Activated CD8-positive, alpha-beta memory T cell treated with anti-CD3 and anti-CD28 coated beads, Interleukin-2, amount 10 ng/mL, durations not matched to agents 7 days and 5 days (primary cell): ENCODE measurements at regions not wholly inside any gene's neighbourhood (a gene's known extent, or its start where the extent isn't known, plus 50 kb on each side); places are given as distances from the start of the nearest gene placed in this dataset.
"Not testable (repeated sequence)": the region's sequence is repeated elsewhere in the genome, so short reads cannot be mapped to it uniquely, and the experiment has no call there.

Source experiments
- ATAC-seq: fragments of 150-1000 bp; cut with Tn5 transposase; one replicate; pipeline ENCODE4 v1.10.0; 2021; ENCODE audit warnings: moderate library complexity
- CTCF ChIA-PET: fragments of 350-600 bp; sonication (Branson Sonifier 250); formaldehyde crosslinking; loops from one replicate; lab custom pipeline; 2021; ENCODE audit warnings: antibody characterized with exemption; lab: Charles Lee
- DNase-seq: peaks from one replicate; pipeline ENCODE4 v3.0.0-alpha.2; 2020
- H3K27ac Mint-ChIP-seq: one replicate; pipeline ENCODE4 v1.8.0; 2021; ENCODE audit warnings: mild to moderate bottlenecking, mixed read lengths
- H3K27me3 Mint-ChIP-seq: one replicate; pipeline ENCODE4 v1.8.0; 2021; ENCODE audit warnings: mixed read lengths
- H3K36me3 Mint-ChIP-seq: one replicate; pipeline ENCODE4 v1.8.0; 2021; ENCODE audit warnings: mild to moderate bottlenecking, mixed read lengths
- H3K4me1 Mint-ChIP-seq: one replicate; pipeline ENCODE4 v1.8.0; 2021; ENCODE audit warnings: mixed read lengths
- H3K4me3 Mint-ChIP-seq: one replicate; pipeline ENCODE4 v1.8.0; 2021; ENCODE audit warnings: mild to moderate bottlenecking, moderate library complexity, mixed read lengths
- H3K9me3 Mint-ChIP-seq: one replicate; pipeline ENCODE4 v1.8.0; 2022; ENCODE audit warnings: low read depth, mixed read lengths

GRCh38 chr13:61600360-61601033 is 184.8 kb upstream of the PCDH20 start:
- Mint-ChIP-seq H3K4me3 (no peak overlapping the region), H3K9me3 (peaks cover 8% of the 10 kb centered on the region), H3K36me3 (no peaks in the 10 kb centered on the region), H3K27ac (no peak overlapping the region), H3K4me1 (no peaks in the 10 kb centered on the region), H3K27me3 (no peaks in the 10 kb centered on the region)
- CTCF ChIA-PET: no interaction called here
- ATAC-seq (no peak), DNase-seq (no peak)

GRCh38 chr13:61592489-61592888 is 176.8 kb upstream of the PCDH20 start:
- H3K4me1 Mint-ChIP-seq: no peaks in the 10 kb centered on the region
- no peaks in the 10 kb centered on the region for H3K9me3 Mint-ChIP-seq

GRCh38 chr13:61575973-61576372 is 160.3 kb upstream of the PCDH20 start:
- ATAC-seq (no peak), DNase-seq (no peak)
- Mint-ChIP-seq H3K4me1 (no peaks in the 10 kb centered on the region), H3K27ac (no peak overlapping the region), H3K36me3 (no peaks in the 10 kb centered on the region), H3K4me3 (no peak overlapping the region), H3K9me3 (peaks cover 11% of the 10 kb centered on the region), H3K27me3 (no peaks in the 10 kb centered on the region)
- CTCF ChIA-PET: no interaction called here

More at GRCh38 chr13:61592489-61592888, 176.8 kb upstream of the PCDH20 start:
- Mint-ChIP-seq H3K36me3 (no peaks in the 10 kb centered on the region), H3K27me3 (no peaks in the 10 kb centered on the region), H3K4me3 (no peak overlapping the region), H3K27ac (no peak overlapping the region)
- ATAC-seq (no peak), DNase-seq (no peak)
- CTCF ChIA-PET: no interaction called here

- H3K36me3 Mint-ChIP-seq: no peaks in the 10 kb centered on the region
- no peaks in the 10 kb centered on the region for H3K4me1 Mint-ChIP-seq
- CTCF ChIA-PET: no interaction called here
- DNase-seq: no peak
- no peak for ATAC-seq
- peaks cover 15% of the 10 kb centered on the region for H3K9me3 Mint-ChIP-seq
- H3K4me3 Mint-ChIP-seq: no peak overlapping the region
- no peak overlapping the region for H3K27ac Mint-ChIP-seq
- H3K27me3 Mint-ChIP-seq: no peaks in the 10 kb centered on the region
Observed at GRCh38 chr13:61563645-61564044, 148.0 kb upstream of the PCDH20 start.

- CTCF ChIA-PET: no interaction called here
- no peaks in the 10 kb centered on the region for H3K27me3 Mint-ChIP-seq
- H3K9me3 Mint-ChIP-seq: peaks cover 3% of the 10 kb centered on the region
- ATAC-seq: no peak
- no peaks in the 10 kb centered on the region for H3K36me3 Mint-ChIP-seq
- H3K27ac Mint-ChIP-seq: no peak overlapping the region
- no peak overlapping the region for H3K4me3 Mint-ChIP-seq
- no peaks in the 10 kb centered on the region for H3K4me1 Mint-ChIP-seq
- DNase-seq: no peak
Observed at GRCh38 chr13:61546911-61547310, 131.3 kb upstream of the PCDH20 start.

GRCh38 chr13:61546413-61546812 is 130.8 kb upstream of the PCDH20 start:
- DNase-seq: no peak
- Mint-ChIP-seq H3K27ac (no peak overlapping the region), H3K27me3 (no peaks in the 10 kb centered on the region), H3K9me3 (peaks cover 4% of the 10 kb centered on the region), H3K4me1 (no peaks in the 10 kb centered on the region), H3K36me3 (no peaks in the 10 kb centered on the region), H3K4me3 (no peak overlapping the region)
- CTCF ChIA-PET: no interaction called here
- no peak for ATAC-seq

GRCh38 chr13:61536433-61536832 is 120.8 kb upstream of the PCDH20 start:
- Mint-ChIP-seq H3K36me3 (no peaks in the 10 kb centered on the region), H3K9me3 (peaks cover 9% of the 10 kb centered on the region), H3K4me3 (no peak overlapping the region), H3K27ac (no peak overlapping the region), H3K27me3 (no peaks in the 10 kb centered on the region), H3K4me1 (no peaks in the 10 kb centered on the region)
- CTCF ChIA-PET: no interaction called here
- ATAC-seq (no peak), DNase-seq (no peak)

- no peaks in the 10 kb centered on the region for H3K36me3 Mint-ChIP-seq
- H3K4me1 Mint-ChIP-seq: no peaks in the 10 kb centered on the region
- no peak for DNase-seq
- H3K27ac Mint-ChIP-seq: no peak overlapping the region
- peaks cover 7% of the 10 kb centered on the region for H3K9me3 Mint-ChIP-seq
- no peak overlapping the region for H3K4me3 Mint-ChIP-seq
- no peak for ATAC-seq
- CTCF ChIA-PET: no interaction called here
- H3K27me3 Mint-ChIP-seq: no peaks in the 10 kb centered on the region
Observed at GRCh38 chr13:61531383-61532065, 115.9 kb upstream of the PCDH20 start.

- H3K27me3 Mint-ChIP-seq, H3K4me3 Mint-ChIP-seq, H3K27ac Mint-ChIP-seq, H3K36me3 Mint-ChIP-seq, H3K9me3 Mint-ChIP-seq, DNase-seq, H3K4me1 Mint-ChIP-seq, ATAC-seq, CTCF ChIA-PET: not testable (repeated sequence)
Observed at GRCh38 chr13:61519214-61519613, 103.6 kb upstream of the PCDH20 start.

GRCh38 chr13:61508936-61509335 is 93.3 kb upstream of the PCDH20 start:
- ATAC-seq (no peak), DNase-seq (no peak)
- CTCF ChIA-PET: no interaction called here
- no peak overlapping the region for H3K4me3 Mint-ChIP-seq
- H3K9me3 Mint-ChIP-seq: peaks cover 8% of the 10 kb centered on the region
- no peaks in the 10 kb centered on the region for H3K4me1 Mint-ChIP-seq
- no peaks in the 10 kb centered on the region for H3K27me3 Mint-ChIP-seq
- no peak overlapping the region for H3K27ac Mint-ChIP-seq
- no peaks in the 10 kb centered on the region for H3K36me3 Mint-ChIP-seq

- Mint-ChIP-seq H3K9me3 (peaks cover 2% of the 10 kb centered on the region), H3K27me3 (no peaks in the 10 kb centered on the region), H3K27ac (no peak overlapping the region), H3K4me1 (no peaks in the 10 kb centered on the region), H3K4me3 (no peak overlapping the region), H3K36me3 (no peaks in the 10 kb centered on the region)
- ATAC-seq: no peak
- CTCF ChIA-PET: no interaction called here
- no peak for DNase-seq
Observed at GRCh38 chr13:61500176-61500575, 84.5 kb upstream of the PCDH20 start.

- H3K4me1 Mint-ChIP-seq: no peaks in the 10 kb centered on the region
- no peaks in the 10 kb centered on the region for H3K27me3 Mint-ChIP-seq
- peaks cover 6% of the 10 kb centered on the region for H3K9me3 Mint-ChIP-seq
- no peak overlapping the region for H3K4me3 Mint-ChIP-seq
- H3K36me3 Mint-ChIP-seq: no peaks in the 10 kb centered on the region
- no peak for ATAC-seq
- DNase-seq: no peak
- CTCF ChIA-PET: no interaction called here
- H3K27ac Mint-ChIP-seq: no peak overlapping the region
Observed at GRCh38 chr13:61495648-61496047, 80.0 kb upstream of the PCDH20 start.

- H3K27me3 Mint-ChIP-seq, H3K4me1 Mint-ChIP-seq, H3K4me3 Mint-ChIP-seq, DNase-seq, H3K27ac Mint-ChIP-seq, ATAC-seq, H3K9me3 Mint-ChIP-seq, H3K36me3 Mint-ChIP-seq, CTCF ChIA-PET: not testable (repeated sequence)
Observed at GRCh38 chr13:61493556-61493955, 77.9 kb upstream of the PCDH20 start.

- CTCF ChIA-PET: no interaction called here
- ATAC-seq (no peak), DNase-seq (no peak)
- Mint-ChIP-seq H3K9me3 (peaks cover 2% of the 10 kb centered on the region), H3K36me3 (no peaks in the 10 kb centered on the region), H3K27me3 (no peaks in the 10 kb centered on the region), H3K27ac (no peak overlapping the region), H3K4me1 (no peaks in the 10 kb centered on the region), H3K4me3 (no peak overlapping the region)
Observed at GRCh38 chr13:61486496-61486895, 70.8 kb upstream of the PCDH20 start.
